Panc1 (cell line): ENCODE measurements at regions not wholly inside any gene's neighbourhood (a gene's known extent, or its start where the extent isn't known, plus 50 kb on each side); places are given as distances from the start of the nearest gene placed in this dataset.

Experiments
- REST ChIP-seq, 2 experiments: IDR thresholded peaks; 2 replicates each; pipeline ENCODE4 v1.6.1; 2011 to 2012; ENCODE audit warnings: low read depth in 2 of 2, control low read depth in 1 of 2, low read length in 1 of 2, mild to moderate bottlenecking in 1 of 2, moderate library complexity in 1 of 2; ENCODE audit not compliant: insufficient read depth in 1 of 2
- TCF7L2 ChIP-seq: IDR thresholded peaks from 2 replicates; pipeline ENCODE4 v1.6.1; 2011; ENCODE audit warnings: mild to moderate bottlenecking, low read depth, low read length, inconsistent platforms
- TF ChIP-seq, protein P1 (sequence below): fragments of 450-650 bp; IDR thresholded peaks from 2 replicates; pipeline ENCODE4 v1.5.1; 2017; ENCODE audit warnings: mild to moderate bottlenecking

DNA sequence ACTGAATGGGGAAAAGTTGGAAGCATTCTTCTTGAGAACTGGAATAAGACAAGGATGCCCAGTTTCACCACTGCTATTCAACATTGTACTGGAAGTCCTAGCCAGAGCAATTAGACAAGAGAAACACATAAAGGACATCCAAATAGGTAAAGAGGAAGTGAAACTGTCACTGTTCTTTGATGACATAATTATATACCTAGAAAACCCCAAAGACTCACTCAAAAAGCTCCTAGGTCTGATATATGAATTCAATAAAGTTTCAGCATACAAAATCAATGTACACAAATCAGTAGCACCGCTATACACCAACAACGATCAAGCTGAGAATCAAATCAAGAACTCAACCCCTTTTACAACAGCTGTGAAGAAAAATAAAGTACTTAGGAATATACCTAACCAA lies 157.3 kb upstream of the DDHD1 start:
- TF ChIP-seq, protein P1, sequence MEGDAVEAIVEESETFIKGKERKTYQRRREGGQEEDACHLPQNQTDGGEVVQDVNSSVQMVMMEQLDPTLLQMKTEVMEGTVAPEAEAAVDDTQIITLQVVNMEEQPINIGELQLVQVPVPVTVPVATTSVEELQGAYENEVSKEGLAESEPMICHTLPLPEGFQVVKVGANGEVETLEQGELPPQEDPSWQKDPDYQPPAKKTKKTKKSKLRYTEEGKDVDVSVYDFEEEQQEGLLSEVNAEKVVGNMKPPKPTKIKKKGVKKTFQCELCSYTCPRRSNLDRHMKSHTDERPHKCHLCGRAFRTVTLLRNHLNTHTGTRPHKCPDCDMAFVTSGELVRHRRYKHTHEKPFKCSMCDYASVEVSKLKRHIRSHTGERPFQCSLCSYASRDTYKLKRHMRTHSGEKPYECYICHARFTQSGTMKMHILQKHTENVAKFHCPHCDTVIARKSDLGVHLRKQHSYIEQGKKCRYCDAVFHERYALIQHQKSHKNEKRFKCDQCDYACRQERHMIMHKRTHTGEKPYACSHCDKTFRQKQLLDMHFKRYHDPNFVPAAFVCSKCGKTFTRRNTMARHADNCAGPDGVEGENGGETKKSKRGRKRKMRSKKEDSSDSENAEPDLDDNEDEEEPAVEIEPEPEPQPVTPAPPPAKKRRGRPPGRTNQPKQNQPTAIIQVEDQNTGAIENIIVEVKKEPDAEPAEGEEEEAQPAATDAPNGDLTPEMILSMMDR, result no peak
- TF ChIP-seq REST (IDR thresholded peaks at IDR 0.05; ENCODE audit: insufficient read depth in 1 of 2, low read depth in 2 of 2, low read length in 1 of 2) (no peak), TCF7L2 (no peak)
